ENCODE measurements at regions not wholly inside any gene's neighbourhood (a gene's known extent, or its start where the extent isn't known, plus 50 kb on each side); places are given as distances from the start of the nearest gene placed in this dataset.

- no peak for TF ChIP-seq BACH2 (CRISPR knock-in tag; IDR thresholded peaks at IDR 0.05; ENCODE audit: borderline replicate concordance)
- TF ChIP-seq PPARA (CRISPR knock-in tag; IDR thresholded peaks at IDR 0.05; ENCODE audit: borderline replicate concordance), result no peak
- TF ChIP-seq ZNF565 (CRISPR knock-in tag; conservative IDR thresholded peaks at IDR 0.05; ENCODE audit: low read depth), result no peak
- TF ChIP-seq ZFP3 (CRISPR knock-in tag; IDR thresholded peaks at IDR 0.05), result no peak
- TF ChIP-seq, protein P1, sequence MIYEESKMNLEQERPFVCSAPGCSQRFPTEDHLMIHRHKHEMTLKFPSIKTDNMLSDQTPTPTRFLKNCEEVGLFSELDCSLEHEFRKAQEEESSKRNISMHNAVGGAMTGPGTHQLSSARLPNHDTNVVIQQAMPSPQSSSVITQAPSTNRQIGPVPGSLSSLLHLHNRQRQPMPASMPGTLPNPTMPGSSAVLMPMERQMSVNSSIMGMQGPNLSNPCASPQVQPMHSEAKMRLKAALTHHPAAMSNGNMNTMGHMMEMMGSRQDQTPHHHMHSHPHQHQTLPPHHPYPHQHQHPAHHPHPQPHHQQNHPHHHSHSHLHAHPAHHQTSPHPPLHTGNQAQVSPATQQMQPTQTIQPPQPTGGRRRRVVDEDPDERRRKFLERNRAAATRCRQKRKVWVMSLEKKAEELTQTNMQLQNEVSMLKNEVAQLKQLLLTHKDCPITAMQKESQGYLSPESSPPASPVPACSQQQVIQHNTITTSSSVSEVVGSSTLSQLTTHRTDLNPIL (CRISPR knock-in tag; IDR thresholded peaks at IDR 0.05; ENCODE audit: low read depth), result no peak
- TF ChIP-seq TOX (CRISPR knock-in tag; IDR thresholded peaks at IDR 0.05; ENCODE audit: borderline replicate concordance), result no peak
- no peak for TF ChIP-seq ISL1 (CRISPR knock-in tag; IDR thresholded peaks at IDR 0.05)
- TF ChIP-seq ZC3H10 (CRISPR knock-in tag; IDR thresholded peaks at IDR 0.05), result no peak
- TF ChIP-seq ZNF8 (CRISPR knock-in tag; IDR thresholded peaks at IDR 0.05), result no peak
- TF ChIP-seq OSR1 (CRISPR knock-in tag; IDR thresholded peaks at IDR 0.05), result no peak
Observed at GRCh38 chr1:38505944-38506343, 353.6 kb downstream of the RRAGC start.

Measured in SK-N-SH treated with all-trans-retinoic acid at 6 μM for 48 hours (cell line).